Psoas muscle (tissue), 7 donors: ENCODE measurements at regions not wholly inside any gene's neighbourhood (a gene's known extent, or its start where the extent isn't known, plus 50 kb on each side); places are given as distances from the start of the nearest gene placed in this dataset.

ENCODE experiments used
- ATAC-seq, 4 donors: fragments of 200-7000 bp; cut with Tn5 transposase; one replicate each; pipeline ENCODE4 v1.9.1; 2020; ENCODE audit warnings: moderate library complexity in 3 of 4, mild to moderate bottlenecking in 2 of 4
- DNase-seq, 2 donors: peaks; one replicate each; pipeline ENCODE4 v3.0.0-alpha.2; 2020
- H3K27ac ChIP-seq: fragments of 200-600 bp; one replicate; pipeline ENCODE4 v1.8.0; 2022
- H3K27me3 ChIP-seq, 3 donors: fragments of 200-600 bp in 1 of 3; one replicate each; pipeline versions ENCODE4 v1.6.1 to v1.8.0; 2013 to 2022; ENCODE audit warnings: low read length in 2 of 3, mild to moderate bottlenecking in 2 of 3, moderate library complexity in 1 of 3; ENCODE audit not compliant: insufficient read depth in 3 of 3
- H3K36me3 ChIP-seq, 2 donors: fragments of 200-600 bp in 1 of 2; one replicate each; pipeline versions ENCODE4 v1.6.1 to v1.8.0; 2013 to 2022; ENCODE audit warnings: low read depth in 1 of 2, mild to moderate bottlenecking in 1 of 2, moderate library complexity in 1 of 2; ENCODE audit not compliant: insufficient read depth in 1 of 2
- H3K4me1 ChIP-seq: fragments of 200-600 bp; one replicate; pipeline ENCODE4 v1.8.0; 2022
- H3K4me3 ChIP-seq: fragments of 200-600 bp; one replicate; pipeline ENCODE4 v1.8.0; 2022; ENCODE audit warnings: mild to moderate bottlenecking
- H3K9me3 ChIP-seq: fragments of 200-600 bp; one replicate; pipeline ENCODE4 v1.8.0; 2022
- CTCF ChIP-seq: fragments of 200-600 bp; IDR thresholded peaks from one replicate; pipeline ENCODE4 v1.8.0; 2022; ENCODE audit warnings: antibody characterized with exemption
- WGBS, 3 donors: extraction: QIAGEN DNeasy Blood & Tissue Kit; methylation state at CpG; one replicate each; pipeline versions ENCODE4 v1.1.6 to v1.1.7; 2013; 5-methylcytosine and 5-hydroxymethylcytosine counted together
- intact Hi-C, 2 donors: fragments of 100-400 bp; cut with DNase I; formaldehyde crosslinking; loops; one replicate each; pipeline versions ENCODE4 v1.11.0 to v1.14.2; 2022
- donor health status: healthy with polysubstance abuse.
- donor health status: DM: no; HTN: no; CAD: no; lungs with moderate emphysema.
- donor health status: Bipolar disorder and iron deficiency.
- donor health status: healthy.
- donor health status: DM: yes; HTN: yes; CAD: no.
- donor health status: DM: no; HTN: no; CAD: no.
- donor health status: DM: yes; HTN: yes; CAD: no.

- TF ChIP-seq CTCF, result no peak
- 48 to 61% (median 48%) methylated on average over 11 of the region's 11 CpGs for WGBS, 3 donors
- intact Hi-C loops, result no loop called here
- Histone ChIP-seq H3K4me3 (no peak overlapping the region), H3K9me3 (no peaks in the 10 kb centered on the region), H3K36me3 (no peaks in the 10 kb centered on the region), H3K27ac (no peak overlapping the region), H3K27me3 (no peaks in the 10 kb centered on the region), H3K4me1 (peaks cover under 1% of the 10 kb centered on the region)
- DNase-seq, result no peak
- ATAC-seq, result no peak
Measured at GRCh38 chr16:64892835-64893785, 228.8 kb downstream of the CDH11 start.

GRCh38 chr16:64889446-64889845 lies 232.4 kb downstream of the CDH11 start:
- DNase-seq (no peak), ATAC-seq (no peak)
- Histone ChIP-seq H3K4me1 (no peaks in the 10 kb centered on the region), H3K27ac (no peak overlapping the region), H3K36me3 (no peaks in the 10 kb centered on the region), H3K4me3 (no peak overlapping the region), H3K9me3 (no peaks in the 10 kb centered on the region), H3K27me3 (no peaks in the 10 kb centered on the region)
- 85 to 90% (median 87%) methylated on average over 2 of the region's 2 CpGs for WGBS, 3 donors
- TF ChIP-seq CTCF, result no peak
- intact Hi-C loops, result no loop called here

- Histone ChIP-seq H3K36me3 (no peaks in the 10 kb centered on the region), H3K27ac (no peak overlapping the region), H3K4me1 (no peaks in the 10 kb centered on the region), H3K9me3 (no peaks in the 10 kb centered on the region), H3K27me3 (no peaks in the 10 kb centered on the region), H3K4me3 (no peak overlapping the region)
- TF ChIP-seq CTCF, result no peak
- intact Hi-C loops, result no loop called here
- no peak for ATAC-seq
- DNase-seq, result no peak
Measured at GRCh38 chr16:64887651-64888050, 234.2 kb downstream of the CDH11 start.

GRCh38 chr16:64882078-64882784 lies 239.6 kb downstream of the CDH11 start:
- no peaks in the 10 kb centered on the region for H3K9me3 ChIP-seq
- no peak overlapping the region for H3K27ac ChIP-seq
- intact Hi-C loops, result no loop called here
- H3K27me3 ChIP-seq, result no peaks in the 10 kb centered on the region
- ATAC-seq (no peak), DNase-seq (peak in 1 of 2 donors; percentile 22)
- WGBS, 3 donors, result 55 to 67% (median 59%) methylated on average over 6 of the region's 6 CpGs
- H3K36me3 ChIP-seq, result no peaks in the 10 kb centered on the region
- no peak for TF ChIP-seq CTCF
- no peak overlapping the region for H3K4me3 ChIP-seq
- no peaks in the 10 kb centered on the region for H3K4me1 ChIP-seq
